ENCODE measurements at regions not wholly inside any gene's neighbourhood (a gene's known extent, or its start where the extent isn't known, plus 50 kb on each side); places are given as distances from the start of the nearest gene placed in this dataset.

DNA sequence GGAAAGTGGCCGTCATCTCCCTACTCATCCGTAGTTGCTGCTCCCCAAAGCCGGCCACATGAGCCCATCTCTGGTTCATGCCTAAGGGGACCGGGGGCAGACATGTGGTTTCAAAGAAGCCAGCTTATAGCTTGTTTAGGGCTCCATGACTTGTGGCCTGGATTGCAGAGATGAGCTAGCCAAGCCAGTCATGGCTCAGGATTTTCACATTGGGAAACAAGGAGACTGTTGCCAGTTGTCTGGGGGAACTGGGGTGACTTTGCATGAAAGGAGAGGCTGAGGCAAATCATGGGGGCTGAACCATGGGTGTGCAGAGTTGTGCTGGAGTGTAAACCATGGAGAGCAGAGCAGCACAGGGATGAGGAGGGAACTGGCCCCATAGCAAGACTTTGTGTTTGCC, 183.0 kb upstream of the APCDD1 start:
- no peak for DNase-seq
- in situ Hi-C loops (cut with HindIII; ENCODE audit: low pct_ligation_motif_present, low pct_unique_long_range_greater_than_20kb, low sequenced_read_pairs) = no loop called here

- no peak for DNase-seq
- in situ Hi-C loops (cut with HindIII; ENCODE audit: low pct_ligation_motif_present, low pct_unique_long_range_greater_than_20kb, low sequenced_read_pairs) = no loop called here
These were observed 180.1 kb upstream of the APCDD1 start for GRCh38 chr18:10274301-10274700.

- in situ Hi-C loops (cut with HindIII; ENCODE audit: low pct_ligation_motif_present, low pct_unique_long_range_greater_than_20kb, low sequenced_read_pairs) = no loop called here
These were observed 178.9 kb upstream of the APCDD1 start for GRCh38 chr18:10275486-10275885.

GRCh38 chr18:10278265-10278664, 176.2 kb upstream of the APCDD1 start:
- no peak for DNase-seq
- in situ Hi-C loops (cut with HindIII; ENCODE audit: low pct_ligation_motif_present, low pct_unique_long_range_greater_than_20kb, low sequenced_read_pairs) = no loop called here

More at GRCh38 chr18:10275486-10275885, 178.9 kb upstream of the APCDD1 start:
- DNase-seq = no peak

- no peak for DNase-seq
- in situ Hi-C loops (cut with HindIII; ENCODE audit: low pct_ligation_motif_present, low pct_unique_long_range_greater_than_20kb, low sequenced_read_pairs) = no loop called here
These were observed 175.0 kb upstream of the APCDD1 start for GRCh38 chr18:10279471-10279870.

DNA sequence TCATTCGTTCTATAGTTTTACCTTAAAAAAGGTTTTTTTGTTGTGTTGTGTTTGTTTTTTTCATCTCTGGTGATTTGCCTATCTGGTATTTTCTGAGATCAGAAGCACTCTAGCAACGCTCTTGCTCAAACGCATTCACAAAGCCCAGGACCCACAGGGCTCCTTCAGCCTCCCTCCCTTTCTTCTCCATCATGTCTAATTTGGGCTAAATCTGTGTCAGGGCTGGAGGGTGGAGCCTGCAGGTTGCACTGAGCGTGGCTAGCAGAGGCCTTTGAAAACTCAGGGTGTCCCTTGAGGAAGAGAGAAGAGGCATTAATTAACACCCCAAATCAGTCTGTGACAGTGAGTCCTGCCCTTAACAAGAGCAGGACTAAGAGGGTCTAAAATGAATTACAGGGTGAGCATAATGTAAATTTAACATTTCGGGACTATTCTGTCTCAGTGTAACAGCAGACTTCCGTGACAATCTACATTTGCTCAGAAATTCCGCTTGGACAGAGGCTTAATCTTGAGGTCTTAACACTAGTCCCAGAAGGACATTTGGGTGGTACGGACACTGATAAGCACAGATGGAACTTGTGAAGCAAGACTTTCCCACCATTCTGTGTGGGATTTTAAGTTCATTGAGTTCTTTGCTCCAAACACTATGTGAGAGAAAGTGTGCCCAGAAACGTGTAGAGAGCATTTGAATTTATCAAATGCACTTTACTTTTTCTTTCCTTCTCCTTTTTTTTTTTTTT, 174.4 kb upstream of the APCDD1 start:
- DNase-seq = no peak
- in situ Hi-C loops (cut with HindIII; ENCODE audit: low pct_ligation_motif_present, low pct_unique_long_range_greater_than_20kb, low sequenced_read_pairs) = no loop called here

DNA sequence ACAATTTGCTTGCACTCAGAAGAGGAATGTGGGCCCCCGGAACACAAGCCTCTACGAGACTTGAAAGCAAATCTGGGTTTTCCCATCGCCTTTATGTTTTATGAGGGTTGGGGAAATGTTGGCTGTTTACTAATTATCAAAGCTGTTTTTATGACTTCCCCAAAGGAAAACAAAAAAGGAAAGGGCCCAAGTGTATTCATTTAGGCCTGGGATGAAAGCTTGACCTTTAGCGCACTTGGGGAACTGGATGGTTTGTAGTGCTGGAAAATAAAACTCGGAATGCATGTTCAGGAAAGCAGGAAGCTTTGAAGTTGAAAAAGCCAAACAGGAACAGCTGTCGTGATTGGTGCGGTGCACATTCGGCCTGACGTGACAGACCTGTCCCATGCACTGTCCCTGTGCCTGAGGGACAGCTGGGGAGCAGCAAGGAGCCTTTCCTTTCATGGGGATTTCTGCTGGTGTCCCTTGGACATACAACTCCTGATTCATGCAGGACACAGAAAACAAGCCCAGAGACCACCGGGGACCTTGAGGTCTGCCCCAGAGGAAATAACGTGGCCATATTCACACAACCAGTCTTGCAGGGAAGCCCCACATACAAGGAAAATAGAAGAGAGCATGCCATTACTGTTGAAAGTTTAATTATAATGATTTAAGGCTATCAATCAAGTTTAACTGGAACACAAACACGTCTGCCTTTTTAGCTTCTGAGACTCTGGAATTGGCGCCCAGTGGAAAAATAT, 169.7 kb upstream of the APCDD1 start:
- DNase-seq = no peak
- in situ Hi-C loops (cut with HindIII; ENCODE audit: low pct_ligation_motif_present, low pct_unique_long_range_greater_than_20kb, low sequenced_read_pairs) = no loop called here

GRCh38 chr18:10285283-10285640, 169.2 kb upstream of the APCDD1 start:
- in situ Hi-C loops (cut with HindIII; ENCODE audit: low pct_ligation_motif_present, low pct_unique_long_range_greater_than_20kb, low sequenced_read_pairs) = no loop called here
- no peak for DNase-seq

GRCh38 chr18:10286580-10287150, 167.8 kb upstream of the APCDD1 start:
- in situ Hi-C loops (cut with HindIII; ENCODE audit: low pct_ligation_motif_present, low pct_unique_long_range_greater_than_20kb, low sequenced_read_pairs) = no loop called here
- no peak for DNase-seq

DNA sequence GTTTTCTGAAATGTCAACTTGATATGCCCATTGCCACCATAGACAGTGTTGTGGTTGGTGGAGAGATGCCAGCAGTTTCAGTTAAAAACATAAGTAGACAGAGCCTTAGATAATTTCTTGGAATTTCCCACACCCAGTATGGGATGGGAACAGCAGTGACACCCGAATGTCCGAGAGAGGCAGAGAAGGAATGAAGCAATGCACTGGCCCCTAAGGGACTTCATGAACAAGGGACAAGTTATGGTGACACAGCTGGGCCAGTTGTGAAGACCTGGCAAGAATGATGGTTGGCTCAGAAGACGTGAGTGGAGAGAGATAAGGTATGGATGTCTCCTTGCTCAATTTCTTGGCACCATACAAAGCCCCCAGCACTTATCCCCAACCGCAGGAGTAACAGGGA, 165.2 kb upstream of the APCDD1 start:
- in situ Hi-C loops (cut with HindIII; ENCODE audit: low pct_ligation_motif_present, low pct_unique_long_range_greater_than_20kb, low sequenced_read_pairs) = no loop called here
- no peak for DNase-seq

- in situ Hi-C loops (cut with HindIII; ENCODE audit: low pct_ligation_motif_present, low pct_unique_long_range_greater_than_20kb, low sequenced_read_pairs) = no loop called here
These were observed 164.3 kb upstream of the APCDD1 start for GRCh38 chr18:10289951-10290637.

GRCh38 chr18:10290638-10291235, 163.7 kb upstream of the APCDD1 start:
- DNase-seq = no peak
- in situ Hi-C loops (cut with HindIII; ENCODE audit: low pct_ligation_motif_present, low pct_unique_long_range_greater_than_20kb, low sequenced_read_pairs) = no loop called here

More at GRCh38 chr18:10289951-10290637, 164.3 kb upstream of the APCDD1 start:
- no peak for DNase-seq

- in situ Hi-C loops (cut with HindIII; ENCODE audit: low pct_ligation_motif_present, low pct_unique_long_range_greater_than_20kb, low sequenced_read_pairs) = no loop called here
- no peak for DNase-seq
These were observed 162.9 kb upstream of the APCDD1 start for GRCh38 chr18:10291568-10291981.

GRCh38 chr18:10293966-10294365, 160.5 kb upstream of the APCDD1 start:
- no peak for DNase-seq
- in situ Hi-C loops (cut with HindIII; ENCODE audit: low pct_ligation_motif_present, low pct_unique_long_range_greater_than_20kb, low sequenced_read_pairs) = no loop called here

DNA sequence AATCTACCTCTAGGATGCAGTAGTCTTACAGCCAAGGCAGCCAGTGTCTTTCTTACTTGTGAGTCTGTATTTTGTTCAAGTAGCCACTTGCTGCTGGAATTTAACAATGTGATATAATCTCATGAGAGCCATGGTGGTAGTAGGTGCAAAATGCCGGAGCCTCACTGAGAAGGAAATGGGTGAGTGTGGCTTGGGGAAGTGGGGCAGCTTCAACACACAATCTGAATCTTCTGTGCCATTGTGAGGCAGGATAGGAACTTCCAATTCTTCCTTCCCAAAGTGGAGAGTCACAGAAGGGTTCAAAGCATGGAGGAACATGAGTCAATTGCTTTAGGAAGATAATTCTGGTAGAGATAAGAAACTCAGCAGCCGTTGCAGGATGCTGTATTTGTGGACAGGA, 158.7 kb upstream of the APCDD1 start:
- in situ Hi-C loops (cut with HindIII; ENCODE audit: low pct_ligation_motif_present, low pct_unique_long_range_greater_than_20kb, low sequenced_read_pairs) = no loop called here
- DNase-seq = no peak

GRCh38 chr18:10296491-10296890, 157.9 kb upstream of the APCDD1 start:
- in situ Hi-C loops (cut with HindIII; ENCODE audit: low pct_ligation_motif_present, low pct_unique_long_range_greater_than_20kb, low sequenced_read_pairs) = no loop called here
- DNase-seq = no peak

DNA sequence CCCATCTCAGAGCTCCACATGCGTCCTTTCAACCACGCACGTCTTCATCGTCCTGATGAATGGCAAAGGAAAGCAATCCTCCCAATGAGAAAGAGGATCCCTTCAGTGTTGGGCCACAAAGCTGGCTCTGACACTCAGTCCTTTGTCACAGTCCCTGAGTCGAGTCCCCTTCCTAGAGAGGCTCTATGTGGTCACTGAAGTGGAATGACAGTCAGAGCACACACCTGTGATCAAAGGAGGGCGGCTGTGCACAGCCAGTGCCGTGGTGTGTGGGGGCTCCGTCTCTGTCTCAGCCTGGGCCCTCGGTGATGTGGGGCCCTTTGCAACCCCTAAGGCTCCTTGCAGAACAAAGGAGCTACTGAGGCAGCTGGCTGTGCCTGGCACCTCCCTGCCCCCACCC, 157.3 kb upstream of the APCDD1 start:
- in situ Hi-C loops (cut with HindIII; ENCODE audit: low pct_ligation_motif_present, low pct_unique_long_range_greater_than_20kb, low sequenced_read_pairs) = no loop called here
- DNase-seq = no peak

- DNase-seq = no peak
- in situ Hi-C loops (cut with HindIII; ENCODE audit: low pct_ligation_motif_present, low pct_unique_long_range_greater_than_20kb, low sequenced_read_pairs) = no loop called here
These were observed 156.1 kb upstream of the APCDD1 start for GRCh38 chr18:10298346-10298745.

- DNase-seq = no peak
- in situ Hi-C loops (cut with HindIII; ENCODE audit: low pct_ligation_motif_present, low pct_unique_long_range_greater_than_20kb, low sequenced_read_pairs) = no loop called here
These were observed 154.8 kb upstream of the APCDD1 start for GRCh38 chr18:10299643-10300042.

Data from ACHN (cell line).